Lower lobe of right lung (tissue), 2 donors: ENCODE measurements at regions not wholly inside any gene's neighbourhood (a gene's known extent, or its start where the extent isn't known, plus 50 kb on each side); places are given as distances from the start of the nearest gene placed in this dataset.

Source experiments
- ATAC-seq, 2 donors: fragments of 200-7000 bp; cut with Tn5 transposase; one replicate each; pipeline ENCODE4 v1.9.1; 2020 to 2022; ENCODE audit warnings: mild to moderate bottlenecking in 2 of 2, moderate library complexity in 2 of 2
- DNase-seq: peaks from one replicate; pipeline ENCODE4 v3.0.0-alpha.2; 2020
- H3K27ac ChIP-seq: fragments of 200-600 bp; one replicate; pipeline ENCODE4 v1.8.0; 2022
- H3K27me3 ChIP-seq: fragments of 200-600 bp; one replicate; pipeline ENCODE4 v1.8.0; 2022; ENCODE audit warnings: low read depth
- H3K36me3 ChIP-seq: fragments of 200-600 bp; one replicate; pipeline ENCODE4 v1.8.0; 2022; ENCODE audit warnings: mild to moderate bottlenecking
- H3K4me1 ChIP-seq: fragments of 200-600 bp; one replicate; pipeline ENCODE4 v1.8.0; 2022
- H3K4me3 ChIP-seq: fragments of 200-600 bp; one replicate; pipeline ENCODE4 v1.8.0; 2022; ENCODE audit warnings: mild to moderate bottlenecking
- H3K9me3 ChIP-seq: fragments of 200-600 bp; one replicate; pipeline ENCODE4 v1.8.0; 2022
- intact Hi-C: fragments of 100-400 bp; cut with DNase I; formaldehyde crosslinking; loops from one replicate; pipeline ENCODE4 v1.11.0; 2022
- TF ChIP-seq, protein P1 (sequence below): fragments of 200-600 bp; IDR thresholded peaks from one replicate; pipeline ENCODE4 v1.8.0; 2022; ENCODE audit warnings: antibody characterized with exemption, mild to moderate bottlenecking
- donor health status: DM: no; HTN: yes; CAD: no; lungs with severe emphysema.

GRCh38 chr10:128295003-128295402 is 168.8 kb upstream of the MKI67 start:
- H3K9me3 ChIP-seq = no peaks in the 10 kb centered on the region
- H3K27ac ChIP-seq = no peak overlapping the region
- H3K36me3 ChIP-seq = no peaks in the 10 kb centered on the region
- ATAC-seq (no peak), DNase-seq (no peak)
- peaks cover 11% of the 10 kb centered on the region for H3K27me3 ChIP-seq
- H3K4me1 ChIP-seq = no peaks in the 10 kb centered on the region
- H3K4me3 ChIP-seq = no peak overlapping the region
- intact Hi-C loops = no loop called here
- TF ChIP-seq, protein P1, sequence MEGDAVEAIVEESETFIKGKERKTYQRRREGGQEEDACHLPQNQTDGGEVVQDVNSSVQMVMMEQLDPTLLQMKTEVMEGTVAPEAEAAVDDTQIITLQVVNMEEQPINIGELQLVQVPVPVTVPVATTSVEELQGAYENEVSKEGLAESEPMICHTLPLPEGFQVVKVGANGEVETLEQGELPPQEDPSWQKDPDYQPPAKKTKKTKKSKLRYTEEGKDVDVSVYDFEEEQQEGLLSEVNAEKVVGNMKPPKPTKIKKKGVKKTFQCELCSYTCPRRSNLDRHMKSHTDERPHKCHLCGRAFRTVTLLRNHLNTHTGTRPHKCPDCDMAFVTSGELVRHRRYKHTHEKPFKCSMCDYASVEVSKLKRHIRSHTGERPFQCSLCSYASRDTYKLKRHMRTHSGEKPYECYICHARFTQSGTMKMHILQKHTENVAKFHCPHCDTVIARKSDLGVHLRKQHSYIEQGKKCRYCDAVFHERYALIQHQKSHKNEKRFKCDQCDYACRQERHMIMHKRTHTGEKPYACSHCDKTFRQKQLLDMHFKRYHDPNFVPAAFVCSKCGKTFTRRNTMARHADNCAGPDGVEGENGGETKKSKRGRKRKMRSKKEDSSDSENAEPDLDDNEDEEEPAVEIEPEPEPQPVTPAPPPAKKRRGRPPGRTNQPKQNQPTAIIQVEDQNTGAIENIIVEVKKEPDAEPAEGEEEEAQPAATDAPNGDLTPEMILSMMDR = no peak

GRCh38 chr10:128296253-128297007 is 170.2 kb upstream of the MKI67 start:
- H3K36me3 ChIP-seq = no peaks in the 10 kb centered on the region
- ATAC-seq = no peak
- H3K27me3 ChIP-seq = peaks cover 10% of the 10 kb centered on the region
- H3K4me1 ChIP-seq = no peaks in the 10 kb centered on the region
- H3K27ac ChIP-seq = no peak overlapping the region
- no peak overlapping the region for H3K4me3 ChIP-seq
- no peaks in the 10 kb centered on the region for H3K9me3 ChIP-seq
- TF ChIP-seq, protein P1 = no peak
- DNase-seq = no peak
- intact Hi-C loops = no loop called here

DNA sequence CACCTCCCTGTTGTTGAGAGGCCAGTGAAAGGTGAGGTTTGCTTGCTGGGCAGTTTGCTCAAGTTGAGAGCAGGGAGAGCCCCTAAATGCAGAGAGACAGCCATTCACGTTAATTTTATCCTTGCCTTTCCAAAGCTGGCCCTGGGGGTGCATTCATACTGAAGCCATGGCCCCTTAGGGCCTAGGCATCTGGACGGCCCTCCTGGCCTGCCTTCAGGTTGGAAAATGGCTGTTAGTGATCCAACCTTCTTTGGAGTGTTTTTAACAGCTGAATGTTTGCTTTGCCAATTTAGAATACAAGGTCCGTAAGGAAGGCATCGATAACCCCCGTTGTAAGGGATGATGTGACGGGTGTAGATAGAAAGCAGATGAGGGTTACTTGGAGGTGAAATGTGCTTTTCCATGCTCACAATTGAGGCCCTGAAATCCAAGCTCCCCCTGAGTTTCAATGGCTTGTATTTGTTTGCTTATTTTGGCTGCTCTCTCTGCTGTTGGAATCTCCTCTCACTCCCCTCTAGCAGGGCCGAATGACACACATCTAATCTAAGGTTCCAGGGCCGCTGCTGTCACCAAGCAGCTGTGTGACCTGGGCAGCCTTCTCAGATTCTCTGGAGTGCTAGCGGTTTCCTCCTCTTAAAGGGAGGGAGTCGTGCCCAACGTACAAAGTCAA is 171.6 kb upstream of the MKI67 start:
- H3K9me3 ChIP-seq = no peaks in the 10 kb centered on the region
- H3K4me3 ChIP-seq = no peak overlapping the region
- no peaks in the 10 kb centered on the region for H3K4me1 ChIP-seq
- ATAC-seq (no peak), DNase-seq (no peak)
- no peak overlapping the region for H3K27ac ChIP-seq
- no peaks in the 10 kb centered on the region for H3K36me3 ChIP-seq
- intact Hi-C loops = no loop called here
- TF ChIP-seq, protein P1 = no peak
- H3K27me3 ChIP-seq = peaks cover 10% of the 10 kb centered on the region

DNA sequence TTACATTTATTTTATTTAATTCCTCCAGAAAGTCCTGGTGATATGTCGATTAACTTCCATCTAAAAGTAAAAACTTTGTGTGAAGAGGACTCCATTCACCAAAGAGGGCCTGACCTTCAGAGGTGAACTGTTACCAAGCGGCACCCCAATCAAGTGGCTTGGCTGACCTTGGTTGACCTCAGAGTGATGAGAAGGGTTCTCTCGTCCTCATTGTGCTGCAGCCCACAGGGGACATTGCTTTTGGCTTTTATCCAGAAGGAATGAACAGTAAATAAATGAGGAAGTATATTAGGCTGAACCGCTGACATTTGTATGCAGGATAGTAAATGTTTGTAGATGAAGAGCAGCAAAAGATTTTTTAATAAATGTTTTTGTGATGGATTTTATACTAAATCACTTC is 172.4 kb upstream of the MKI67 start:
- Histone ChIP-seq H3K9me3 (no peaks in the 10 kb centered on the region), H3K4me3 (no peak overlapping the region), H3K36me3 (no peaks in the 10 kb centered on the region), H3K27ac (no peak overlapping the region), H3K4me1 (no peaks in the 10 kb centered on the region), H3K27me3 (peaks cover 10% of the 10 kb centered on the region)
- no peak for ATAC-seq
- TF ChIP-seq, protein P1 = no peak
- intact Hi-C loops = no loop called here
- DNase-seq = no peak

- no peaks in the 10 kb centered on the region for H3K27me3 ChIP-seq
- H3K9me3 ChIP-seq = no peaks in the 10 kb centered on the region
- no peak for ATAC-seq
- H3K27ac ChIP-seq = no peak overlapping the region
- no peaks in the 10 kb centered on the region for H3K4me1 ChIP-seq
- no peak overlapping the region for H3K4me3 ChIP-seq
- intact Hi-C loops = no loop called here
- no peak for DNase-seq
- no peaks in the 10 kb centered on the region for H3K36me3 ChIP-seq
- TF ChIP-seq, protein P1 = no peak
These were observed 174.1 kb upstream of the MKI67 start for GRCh38 chr10:128300290-128300824.
